Stimulated activated CD8-positive, alpha-beta memory T cell treated with anti-CD3 and anti-CD28 coated beads, Interleukin-2, amount 100 ng/mL, for 1 hour (primary cell): ENCODE measurements at regions not wholly inside any gene's neighbourhood (a gene's known extent, or its start where the extent isn't known, plus 50 kb on each side); places are given as distances from the start of the nearest gene placed in this dataset.

Experiments used
- DNase-seq, 2 donors: peaks; one replicate each; pipeline ENCODE4 v3.0.0-alpha.2; 2020; ENCODE audit warnings: low read depth in 2 of 2

GRCh38 chr13:106804991-106805390 is 237.1 kb upstream of the ARGLU1 start:
- DNase-seq, result no peak

GRCh38 chr13:106802917-106803316 is 235.0 kb upstream of the ARGLU1 start:
- no peak for DNase-seq

- DNase-seq, result no peak
These were observed 231.9 kb upstream of the ARGLU1 start for GRCh38 chr13:106799781-106800335.

GRCh38 chr13:106797081-106797640 is 229.2 kb upstream of the ARGLU1 start:
- no peak for DNase-seq

DNA sequence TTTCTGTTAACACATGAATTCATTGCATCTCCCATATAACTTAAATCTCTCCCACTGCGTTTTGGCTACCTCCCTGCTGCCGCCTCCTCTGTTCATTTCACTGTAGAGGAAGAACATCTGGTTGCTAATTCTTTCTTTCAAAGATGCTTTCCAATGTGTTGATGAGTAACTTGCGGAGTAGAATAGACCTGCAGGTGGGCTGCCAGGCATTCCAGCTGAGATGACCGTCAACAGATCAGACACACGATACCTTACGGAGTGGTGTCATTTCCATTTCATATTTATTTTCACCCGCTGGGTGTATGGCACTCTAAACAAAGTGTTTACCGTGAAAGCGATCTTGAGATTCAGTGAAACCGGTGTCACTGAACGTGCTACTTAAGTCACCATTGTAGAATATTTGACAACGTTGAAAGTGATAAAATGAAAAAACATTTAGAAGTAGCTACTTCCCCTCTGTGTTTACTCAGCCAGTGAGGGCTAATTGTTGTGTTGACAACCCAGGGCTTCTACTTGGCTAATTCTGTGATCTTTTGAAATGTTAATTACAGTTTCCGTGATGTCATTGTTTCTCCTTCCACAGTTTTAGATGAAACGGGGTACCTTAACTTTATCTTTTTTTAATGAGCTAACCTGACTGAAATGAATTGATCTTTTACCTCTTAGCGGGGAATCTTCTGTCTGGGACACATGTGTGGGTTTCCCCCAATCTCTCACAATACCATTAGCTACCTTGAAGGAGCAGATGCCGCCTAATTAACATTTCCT is 228.5 kb upstream of the ARGLU1 start:
- no peak for DNase-seq

- no peak for DNase-seq
These were observed 227.9 kb upstream of the ARGLU1 start for GRCh38 chr13:106795847-106796246.

GRCh38 chr13:106794117-106794516 is 226.2 kb upstream of the ARGLU1 start:
- no peak for DNase-seq

DNA sequence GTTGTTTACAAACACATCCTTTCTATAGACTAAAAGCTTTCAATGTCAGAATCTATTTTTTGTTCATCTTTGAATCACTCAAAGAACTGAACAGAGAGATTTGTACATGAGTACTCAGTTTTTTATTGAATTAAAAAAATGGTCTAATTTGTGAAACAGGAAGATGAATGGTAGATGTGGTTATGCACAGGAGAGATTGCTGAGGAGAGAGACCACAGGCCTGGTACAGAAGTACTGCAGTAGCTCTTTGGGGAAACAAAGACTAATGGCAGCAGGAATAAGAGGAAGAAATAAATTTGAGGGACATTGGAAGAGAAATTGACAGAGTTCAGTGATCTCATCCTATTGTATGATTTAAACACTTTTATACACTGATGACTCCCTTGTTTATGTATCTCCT is 222.0 kb upstream of the ARGLU1 start:
- DNase-seq, result no peak

DNA sequence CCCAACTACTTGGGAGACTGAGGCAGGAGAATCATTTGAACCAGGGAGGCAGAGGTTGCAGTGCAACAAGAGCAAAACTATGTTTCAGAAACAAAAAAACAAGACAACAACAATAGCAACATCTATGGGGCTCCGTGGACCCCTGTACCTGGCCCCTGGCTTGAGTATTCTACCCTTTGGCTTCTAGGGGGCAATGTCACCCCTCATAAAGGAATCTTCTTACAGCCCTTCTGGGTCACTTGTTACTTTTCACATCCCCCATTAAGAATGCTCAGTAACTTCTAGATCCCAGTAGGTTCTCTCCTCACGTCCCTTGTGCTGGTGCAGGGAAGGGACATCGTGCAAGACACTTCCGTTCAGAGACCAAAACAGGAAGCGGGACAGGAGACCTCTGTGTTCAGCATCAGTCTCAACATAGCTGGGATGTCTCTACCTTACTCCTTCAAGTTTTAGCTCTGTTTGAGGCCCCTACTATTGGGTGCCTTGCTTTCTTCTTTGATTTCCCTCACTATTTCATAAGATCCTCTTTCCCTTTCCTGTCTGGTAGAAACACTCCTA is 218.1 kb upstream of the ARGLU1 start:
- DNase-seq, result no peak

DNA sequence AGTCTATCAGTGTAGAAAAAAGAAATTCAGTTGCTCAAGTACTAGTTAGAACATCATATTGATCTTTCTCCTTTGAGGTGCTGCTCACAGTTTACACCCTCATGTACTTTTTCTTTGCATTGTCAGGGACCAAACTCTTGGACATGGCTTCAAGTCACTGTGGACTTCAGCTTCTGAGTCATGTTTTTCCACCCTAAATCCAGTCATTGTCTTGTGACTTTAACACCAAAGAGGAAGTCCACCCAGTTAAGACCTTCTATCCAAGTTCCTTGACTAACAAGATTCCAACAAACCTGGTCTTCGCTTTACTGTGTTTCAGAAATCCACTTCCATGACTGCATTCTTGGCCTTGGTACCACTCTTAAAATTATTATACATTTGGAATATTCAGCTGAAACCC is 206.7 kb upstream of the ARGLU1 start:
- DNase-seq, result no peak

GRCh38 chr13:106772006-106772601 is 204.2 kb upstream of the ARGLU1 start:
- no peak for DNase-seq

- DNase-seq, result no peak
These were observed 201.1 kb upstream of the ARGLU1 start for GRCh38 chr13:106768991-106769390.

- DNase-seq, result no peak
These were observed 194.8 kb upstream of the ARGLU1 start for GRCh38 chr13:106762708-106763107.

GRCh38 chr13:106756446-106756845 is 188.5 kb upstream of the ARGLU1 start:
- DNase-seq, result no peak

DNA sequence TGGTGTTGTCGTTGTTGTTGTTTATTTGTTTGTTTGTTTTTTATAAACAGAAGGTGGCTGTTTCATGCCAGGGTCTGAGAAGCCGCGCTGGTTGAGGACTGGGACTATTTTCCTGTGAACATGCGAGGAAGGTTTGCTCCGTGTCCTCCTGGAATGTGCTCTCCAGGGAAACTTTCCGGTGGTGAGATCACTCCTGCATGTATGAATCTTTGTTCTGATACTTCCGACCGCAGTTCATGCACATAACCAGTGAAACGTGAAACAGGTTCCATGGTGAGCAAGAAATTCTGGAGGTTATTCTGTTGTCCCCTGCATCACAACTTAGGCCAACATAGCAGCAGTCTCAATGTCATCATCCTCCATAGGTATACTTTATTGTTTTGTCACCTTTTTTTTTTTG is 187.6 kb upstream of the ARGLU1 start:
- no peak for DNase-seq

- no peak for DNase-seq
These were observed 185.3 kb upstream of the ARGLU1 start for GRCh38 chr13:106753251-106753650.

- no peak for DNase-seq
These were observed 184.7 kb upstream of the ARGLU1 start for GRCh38 chr13:106752584-106753170.

GRCh38 chr13:106748785-106749184 is 180.8 kb upstream of the ARGLU1 start:
- no peak for DNase-seq

DNA sequence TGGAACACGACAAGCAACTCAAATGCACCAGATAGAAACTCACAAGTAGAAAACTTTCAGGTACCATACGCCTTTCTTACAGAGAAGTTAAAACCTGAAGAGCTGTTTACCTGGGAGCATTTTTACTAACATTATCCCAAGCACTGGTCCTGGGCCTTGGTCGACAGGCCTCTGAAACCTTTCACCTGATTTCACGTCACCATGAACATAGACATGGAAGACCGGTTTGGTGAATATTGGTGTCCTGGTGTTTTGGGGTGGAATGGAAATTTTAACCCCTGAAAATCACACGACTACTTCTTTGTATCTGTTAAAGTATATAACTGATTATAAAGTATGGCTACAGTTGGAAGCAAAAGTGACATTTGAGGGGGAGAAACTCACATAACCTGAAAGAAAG is 176.6 kb upstream of the ARGLU1 start:
- no peak for DNase-seq

DNA sequence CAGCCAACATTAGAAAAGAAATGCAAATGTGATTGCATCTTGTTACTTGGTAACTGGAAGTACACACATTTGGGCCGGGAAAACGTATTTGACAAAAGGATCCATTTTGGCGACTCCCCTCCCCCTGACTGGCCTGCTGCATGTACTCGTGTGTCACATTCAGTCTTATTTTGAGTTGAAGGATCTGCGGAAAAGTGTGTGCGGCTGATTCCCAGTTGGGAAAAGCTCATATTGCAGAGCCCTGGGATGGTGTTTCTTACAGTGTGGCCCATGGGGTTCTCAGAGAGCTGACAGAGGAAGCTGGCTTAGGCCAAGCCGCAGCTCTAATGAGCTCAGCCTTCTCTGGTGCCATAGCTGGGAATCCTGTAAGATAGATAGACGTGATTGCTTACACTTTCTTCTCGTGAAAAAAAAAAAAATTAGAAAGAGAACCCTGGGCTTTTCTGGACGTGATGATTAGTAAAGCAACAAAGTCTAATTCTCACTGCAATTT is 170.3 kb upstream of the ARGLU1 start:
- no peak for DNase-seq

GRCh38 chr13:106736941-106737340 is 169.0 kb upstream of the ARGLU1 start:
- DNase-seq, result no peak

DNA sequence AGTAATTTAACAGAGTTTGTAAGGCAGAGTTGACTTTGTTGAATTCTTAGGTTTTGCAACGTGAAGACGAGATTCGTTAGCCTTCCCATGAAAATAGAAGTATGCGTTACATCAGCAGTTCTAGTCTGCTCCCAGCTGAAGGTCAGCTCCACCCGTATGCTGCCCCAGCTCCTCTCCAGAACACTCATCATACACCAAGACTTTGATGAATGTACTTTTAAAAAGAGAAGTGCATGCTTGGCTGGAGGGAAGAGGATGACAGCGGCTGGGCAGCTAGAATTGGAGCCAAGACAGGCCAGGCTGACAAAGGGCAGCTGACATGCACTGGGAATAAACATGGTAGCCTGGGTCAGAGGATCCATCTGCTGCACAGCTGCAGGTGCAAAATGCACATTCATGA is 166.3 kb upstream of the ARGLU1 start:
- DNase-seq, result no peak
